ENCODE measurements at regions not wholly inside any gene's neighbourhood (a gene's known extent, or its start where the extent isn't known, plus 50 kb on each side); places are given as distances from the start of the nearest gene placed in this dataset.

DNA sequence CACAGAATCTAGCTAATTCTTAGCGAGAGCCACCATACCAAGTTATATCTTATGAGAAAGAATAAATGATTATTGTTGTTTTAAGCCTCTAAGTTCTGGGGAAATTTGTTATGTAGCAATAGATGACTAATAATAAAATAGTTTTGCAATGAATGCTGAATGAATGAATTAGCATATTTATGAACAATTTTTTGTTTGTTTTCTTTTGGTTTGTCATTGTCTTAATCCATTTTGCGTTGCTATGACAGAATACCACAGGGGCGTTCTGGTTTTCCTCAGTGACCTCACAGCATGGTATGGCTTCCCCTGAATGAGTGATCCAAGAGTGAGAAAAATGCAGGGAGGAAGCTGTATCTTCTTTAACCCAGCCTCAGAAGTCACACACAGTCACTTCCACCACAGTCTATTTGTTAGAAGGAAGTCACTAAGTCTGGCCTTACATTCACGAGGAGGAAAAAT is 53.8 kb upstream of the HPDL start:
- TF ChIP-seq ESRRA (IDR thresholded peaks at IDR 0.05; ENCODE audit: borderline replicate concordance, low read length) = no peak
- TF ChIP-seq, protein P1, sequence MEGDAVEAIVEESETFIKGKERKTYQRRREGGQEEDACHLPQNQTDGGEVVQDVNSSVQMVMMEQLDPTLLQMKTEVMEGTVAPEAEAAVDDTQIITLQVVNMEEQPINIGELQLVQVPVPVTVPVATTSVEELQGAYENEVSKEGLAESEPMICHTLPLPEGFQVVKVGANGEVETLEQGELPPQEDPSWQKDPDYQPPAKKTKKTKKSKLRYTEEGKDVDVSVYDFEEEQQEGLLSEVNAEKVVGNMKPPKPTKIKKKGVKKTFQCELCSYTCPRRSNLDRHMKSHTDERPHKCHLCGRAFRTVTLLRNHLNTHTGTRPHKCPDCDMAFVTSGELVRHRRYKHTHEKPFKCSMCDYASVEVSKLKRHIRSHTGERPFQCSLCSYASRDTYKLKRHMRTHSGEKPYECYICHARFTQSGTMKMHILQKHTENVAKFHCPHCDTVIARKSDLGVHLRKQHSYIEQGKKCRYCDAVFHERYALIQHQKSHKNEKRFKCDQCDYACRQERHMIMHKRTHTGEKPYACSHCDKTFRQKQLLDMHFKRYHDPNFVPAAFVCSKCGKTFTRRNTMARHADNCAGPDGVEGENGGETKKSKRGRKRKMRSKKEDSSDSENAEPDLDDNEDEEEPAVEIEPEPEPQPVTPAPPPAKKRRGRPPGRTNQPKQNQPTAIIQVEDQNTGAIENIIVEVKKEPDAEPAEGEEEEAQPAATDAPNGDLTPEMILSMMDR (IDR thresholded peaks at IDR 0.05) = no peak
- no peak for TF ChIP-seq RCOR1 (IDR thresholded peaks at IDR 0.05; ENCODE audit: low read depth, low read length)
- TF ChIP-seq RAD21 (conservative IDR thresholded peaks at IDR 0.05 in 1 of 2, IDR thresholded peaks at IDR 0.05 in 1 of 2) = no peak
- TF ChIP-seq POLR2A (IDR thresholded peaks at IDR 0.05; ENCODE audit: low read length) = no peak
- no peak for TF ChIP-seq ZNF302 (CRISPR knock-in tag; IDR thresholded peaks at IDR 0.05)
- no peak for TF ChIP-seq TP53 (CRISPR knock-in tag; IDR thresholded peaks at IDR 0.05)
- no peak for TF ChIP-seq JUNB (IDR thresholded peaks at IDR 0.05)
- no peak for TF ChIP-seq ZSCAN20 (CRISPR knock-in tag; IDR thresholded peaks at IDR 0.05)
- no peak for TF ChIP-seq ELK1 (IDR thresholded peaks at IDR 0.05; ENCODE audit: low read depth, low read length)
- TF ChIP-seq CHD4 (IDR thresholded peaks at IDR 0.05; ENCODE audit: borderline replicate concordance) = no peak
